SK-N-MC (cell line): ENCODE measurements at regions not wholly inside any gene's neighbourhood (a gene's known extent, or its start where the extent isn't known, plus 50 kb on each side); places are given as distances from the start of the nearest gene placed in this dataset.
"Not testable (repeated sequence)": the region's sequence is repeated elsewhere in the genome, so short reads cannot be mapped to it uniquely, and the experiment has no call there.

ENCODE experiments used
- DNase-seq: peaks from one replicate; pipeline ENCODE4 v3.0.0-alpha.2; 2011; ENCODE audit warnings: low read depth, low spot score
- H3K27ac ChIP-seq: fragments of 200-600 bp; sonication (generic); 2 replicates; pipeline ENCODE4 v1.5.1; 2016; ENCODE audit warnings: mixed run types
- H3K36me3 ChIP-seq: fragments of 200-600 bp; sonication (generic); 2 replicates; pipeline ENCODE4 v1.6.1; 2017; ENCODE audit warnings: antibody characterized with exemption, low read length, mixed read lengths; ENCODE audit not compliant: insufficient read depth
- H3K4me3 ChIP-seq: fragments of 200-600 bp; sonication (generic); 2 replicates; pipeline ENCODE4 v1.5.1; 2016
- H3K9ac ChIP-seq: fragments of 200-600 bp; sonication (generic); 2 replicates; pipeline ENCODE4 v1.8.0; 2017; ENCODE audit warnings: mixed run types, mixed read lengths; ENCODE audit not compliant: insufficient read length
- H3K9me3 ChIP-seq: fragments of 200-600 bp; sonication (generic); 2 replicates; pipeline ENCODE4 v1.6.1; 2017; ENCODE audit warnings: low read depth, mild to moderate bottlenecking, antibody characterized with exemption, low read length, moderate library complexity, mixed read lengths
- EZH2 ChIP-seq: fragments of 200-600 bp; sonication (generic); IDR thresholded peaks from one replicate; pipeline ENCODE4 v1.6.1; 2017; ENCODE audit warnings: antibody characterized with exemption
- FOXP2 ChIP-seq: optimal IDR thresholded peaks from 2 replicates; pipeline ENCODE3; 2011; ENCODE audit warnings: mild to moderate bottlenecking, moderate library complexity; ENCODE audit not compliant: insufficient read depth; ENCODE audit errors: extremely low read length, control extremely low read depth
- POLR2AphosphoS5 ChIP-seq: IDR thresholded peaks from 2 replicates; pipeline ENCODE4 v1.6.1; 2012; ENCODE audit warnings: mild to moderate bottlenecking, low read depth, low read length, borderline replicate concordance

DNA sequence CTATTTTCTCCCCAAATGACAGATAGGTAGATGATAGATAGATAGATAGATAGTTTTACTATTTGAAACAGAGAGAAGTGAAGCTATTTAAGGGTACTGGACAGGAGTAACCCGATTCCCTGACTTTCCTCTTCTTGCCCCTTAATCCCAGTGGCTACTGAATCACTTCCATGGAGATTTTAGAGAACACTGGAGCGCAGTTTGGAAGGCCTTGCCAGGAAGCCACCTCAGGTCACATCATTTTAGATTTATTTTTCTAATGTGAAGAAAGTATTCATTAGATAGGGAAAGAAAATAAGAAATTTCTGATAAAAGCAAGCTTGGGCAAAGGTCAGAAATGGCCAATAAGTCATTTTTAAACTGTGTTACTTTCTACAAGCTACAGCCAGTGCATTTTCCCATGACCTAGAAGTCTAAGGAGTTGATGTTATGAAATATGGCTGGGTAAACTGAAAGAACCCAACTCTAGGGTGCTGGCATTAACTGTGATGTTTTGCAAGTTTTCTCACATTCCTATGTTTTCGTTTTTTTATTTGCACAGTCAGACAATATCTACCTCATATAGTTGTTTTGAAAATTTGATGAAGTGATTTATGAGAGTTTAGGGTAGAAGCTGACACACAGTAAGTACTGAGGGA is 544.7 kb upstream of the PTGER4 start:
- TF ChIP-seq EZH2 (no peak), FOXP2 (no peak), POLR2AphosphoS5 (no peak)
- Histone ChIP-seq H3K9me3 (no peaks in the 10 kb centered on the region), H3K27ac (no peak overlapping the region), H3K4me3 (no peak overlapping the region), H3K36me3 (no peaks in the 10 kb centered on the region), H3K9ac (no peak overlapping the region)
- DNase-seq, result no peak

DNA sequence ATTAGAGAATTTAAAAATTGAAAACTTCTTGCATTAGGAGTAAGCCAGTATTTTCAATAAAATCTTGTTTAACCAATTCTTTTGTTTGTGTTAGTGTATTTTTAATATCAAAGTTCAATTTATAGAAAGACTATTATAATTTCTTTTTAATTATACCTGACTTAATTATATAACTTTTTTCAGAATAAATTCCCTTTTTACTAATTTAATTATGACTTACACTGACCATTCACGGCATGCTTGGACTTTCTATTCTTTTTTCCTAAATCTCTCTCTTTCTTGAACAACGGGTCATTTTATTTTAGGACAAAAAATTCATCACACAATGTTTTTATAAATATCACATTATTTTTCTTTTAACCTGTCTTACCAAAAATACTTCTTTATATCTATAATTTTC is 555.3 kb upstream of the PTGER4 start:
- Histone ChIP-seq H3K27ac (no peak overlapping the region), H3K36me3 (no peaks in the 10 kb centered on the region), H3K9ac (no peak overlapping the region), H3K9me3 (no peaks in the 10 kb centered on the region), H3K4me3 (no peak overlapping the region)
- no peak for DNase-seq
- TF ChIP-seq FOXP2 (no peak), EZH2 (no peak), POLR2AphosphoS5 (no peak)

DNA sequence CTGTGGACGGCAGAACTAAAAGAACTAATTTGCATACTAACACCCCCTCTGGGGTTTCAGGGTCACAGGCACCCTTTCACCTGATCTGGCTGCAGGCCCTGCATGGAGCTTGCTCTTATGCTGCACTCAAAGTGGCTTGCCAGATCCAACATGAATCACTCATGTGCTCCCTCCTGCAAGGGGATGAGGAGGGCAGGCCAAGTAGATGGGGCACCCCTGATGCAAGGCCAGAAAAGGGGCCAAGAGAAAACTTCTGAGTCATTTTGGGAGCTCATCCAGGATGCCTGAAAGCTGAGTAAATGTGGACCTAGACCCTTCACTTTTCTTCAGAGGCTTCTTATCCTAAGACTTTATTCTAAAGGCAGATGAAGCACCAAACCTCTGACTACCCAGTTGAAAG is 558.5 kb upstream of the PTGER4 start:
- H3K36me3 ChIP-seq, result no peaks in the 10 kb centered on the region
- H3K4me3 ChIP-seq, result no peak overlapping the region
- no peak for DNase-seq
- no peak overlapping the region for H3K9ac ChIP-seq
- TF ChIP-seq FOXP2, result no peak
- TF ChIP-seq POLR2AphosphoS5, result no peak
- TF ChIP-seq EZH2, result no peak
- no peaks in the 10 kb centered on the region for H3K9me3 ChIP-seq
- H3K27ac ChIP-seq, result no peak overlapping the region

DNA sequence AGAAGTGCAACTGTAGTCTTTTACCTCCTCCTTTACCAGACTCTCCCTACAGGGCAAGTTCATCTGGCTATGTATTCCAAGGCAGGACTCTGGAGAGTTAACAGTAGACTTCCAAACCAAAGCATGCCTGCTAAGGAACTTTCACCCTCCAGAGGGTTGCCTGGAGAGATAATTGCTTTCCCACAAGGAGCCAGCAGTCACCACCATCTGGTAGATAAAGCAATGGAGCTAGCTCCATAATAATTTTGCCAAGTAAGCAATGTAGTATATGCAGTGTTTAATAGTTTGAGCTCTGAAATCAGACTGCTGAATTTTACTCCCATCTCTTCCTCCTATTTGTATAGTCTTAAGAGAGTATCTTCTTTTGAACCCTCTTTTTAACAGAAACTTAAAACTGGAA is 566.8 kb upstream of the PTGER4 start:
- no peaks in the 10 kb centered on the region for H3K36me3 ChIP-seq
- H3K9ac ChIP-seq, result no peak overlapping the region
- H3K9me3 ChIP-seq, result no peaks in the 10 kb centered on the region
- no peak overlapping the region for H3K4me3 ChIP-seq
- DNase-seq, result no peak
- TF ChIP-seq FOXP2 (no peak), EZH2 (no peak), POLR2AphosphoS5 (no peak)
- H3K27ac ChIP-seq, result no peak overlapping the region

DNA sequence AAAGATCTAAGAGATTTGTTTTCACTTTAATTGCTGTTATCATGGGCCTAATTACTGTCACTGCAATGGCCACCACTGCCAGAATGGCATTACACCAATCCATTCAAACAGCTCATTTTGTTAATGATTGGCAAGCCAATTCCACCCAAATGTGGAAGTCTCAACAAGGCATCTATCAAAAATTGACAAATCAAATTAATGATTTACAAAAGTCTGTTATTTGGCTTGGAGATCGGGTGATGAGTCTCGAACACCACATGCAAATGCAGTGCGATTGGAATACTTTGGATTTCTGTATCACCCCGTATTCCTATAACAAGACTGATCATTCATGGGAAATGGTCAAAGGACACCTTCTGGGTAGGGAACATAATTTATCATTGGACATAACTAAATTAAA is 568.7 kb upstream of the PTGER4 start:
- not testable (repeated sequence) for DNase-seq, H3K27ac ChIP-seq, H3K9ac ChIP-seq, H3K9me3 ChIP-seq, H3K36me3 ChIP-seq, H3K4me3 ChIP-seq

DNA sequence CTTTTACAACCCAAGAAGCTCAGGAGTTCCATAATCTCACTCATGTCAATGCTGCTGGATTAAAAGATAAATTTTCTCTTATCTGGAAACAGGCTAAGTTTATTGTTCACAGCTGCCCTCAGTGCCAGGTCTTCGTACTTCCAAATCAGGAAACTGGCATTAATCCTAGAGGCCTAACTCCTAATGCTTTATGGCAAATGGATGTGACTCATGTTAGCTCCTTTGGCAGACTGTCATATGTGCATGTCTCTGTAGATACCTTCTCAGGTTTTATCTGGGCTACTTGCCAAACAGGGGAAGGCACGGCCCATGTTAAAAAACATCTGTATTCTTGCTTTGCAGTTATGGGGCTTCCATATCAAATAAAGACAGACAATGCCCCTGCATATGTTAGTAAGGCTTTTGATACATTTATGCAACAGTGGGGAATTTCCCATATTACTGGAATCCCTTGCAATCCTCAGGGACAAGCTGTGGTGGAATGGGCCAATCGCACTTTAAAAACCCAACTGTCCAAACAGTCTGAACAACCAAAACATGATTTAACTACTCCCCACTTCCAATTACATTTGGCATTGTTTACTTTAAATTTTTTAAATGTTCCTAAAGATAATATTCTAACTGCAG is 570.8 kb upstream of the PTGER4 start:
- not testable (repeated sequence) for H3K27ac ChIP-seq, H3K9ac ChIP-seq, H3K4me3 ChIP-seq, H3K36me3 ChIP-seq, DNase-seq, H3K9me3 ChIP-seq

DNA sequence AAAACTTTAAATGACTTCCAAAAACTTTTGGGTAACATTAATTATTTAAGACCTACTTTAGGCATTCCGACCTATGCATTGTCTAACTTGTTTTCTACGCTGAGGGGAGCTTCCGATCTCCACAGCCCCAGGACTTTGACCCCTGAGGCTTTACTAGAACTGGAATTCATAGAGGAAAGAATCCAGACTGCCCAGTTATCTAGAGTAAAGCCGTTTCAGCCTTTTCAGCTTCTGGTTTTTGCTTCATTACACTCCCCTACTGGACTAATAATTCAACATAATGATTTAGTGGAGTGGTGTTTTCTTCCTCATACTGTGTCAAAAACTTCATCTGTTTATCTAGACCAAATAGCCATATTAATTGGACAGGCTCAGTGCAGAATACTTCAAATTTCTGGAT is 571.9 kb upstream of the PTGER4 start:
- not testable (repeated sequence) for H3K4me3 ChIP-seq, H3K36me3 ChIP-seq, H3K27ac ChIP-seq, H3K9ac ChIP-seq, DNase-seq, H3K9me3 ChIP-seq

DNA sequence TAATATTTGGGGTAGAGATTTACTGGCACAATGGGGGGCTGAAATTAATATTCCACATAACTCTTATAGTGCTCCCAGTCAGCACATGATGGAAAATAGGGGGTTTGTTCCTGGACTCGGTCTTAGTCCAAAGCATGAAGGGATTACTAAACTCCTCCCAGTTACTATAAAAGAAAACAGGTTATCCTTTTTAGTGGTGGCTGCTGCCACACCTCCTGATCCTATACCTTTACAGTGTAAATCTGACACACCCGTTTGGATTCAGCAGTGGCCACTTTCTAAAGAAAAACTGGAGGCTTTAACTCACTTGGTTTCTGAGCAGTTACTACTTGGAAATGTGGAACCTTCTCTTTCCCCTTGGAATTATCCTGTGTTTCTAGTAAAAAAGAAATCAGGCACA is 572.9 kb upstream of the PTGER4 start:
- Histone ChIP-seq H3K27ac (no peak overlapping the region), H3K9me3 (no peaks in the 10 kb centered on the region), H3K9ac (no peak overlapping the region), H3K36me3 (no peaks in the 10 kb centered on the region), H3K4me3 (no peak overlapping the region)
- DNase-seq, result no peak
- TF ChIP-seq FOXP2 (no peak), EZH2 (no peak), POLR2AphosphoS5 (no peak)

DNA sequence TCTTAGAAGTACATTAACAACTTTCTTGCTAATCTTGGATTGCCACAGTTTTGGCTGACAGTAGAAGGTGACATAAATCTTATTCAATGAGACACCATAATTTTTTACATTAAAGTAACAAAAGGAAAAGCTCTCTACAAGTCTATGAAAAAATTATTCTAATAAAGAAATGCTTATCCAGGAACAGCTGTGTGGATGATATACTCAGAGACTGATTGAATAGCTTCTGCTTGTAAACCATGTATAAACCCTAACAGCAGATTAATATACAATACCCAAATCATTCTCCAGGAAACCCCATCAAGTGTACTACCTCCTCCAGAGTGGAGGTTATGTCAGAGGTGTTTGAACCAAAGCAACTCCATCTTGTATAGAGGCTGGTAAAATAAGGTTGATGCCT is 581.4 kb upstream of the PTGER4 start:
- Histone ChIP-seq H3K27ac (no peak overlapping the region), H3K36me3 (no peaks in the 10 kb centered on the region), H3K9me3 (no peaks in the 10 kb centered on the region), H3K9ac (no peak overlapping the region), H3K4me3 (no peak overlapping the region)
- no peak for TF ChIP-seq EZH2
- DNase-seq, result no peak

DNA sequence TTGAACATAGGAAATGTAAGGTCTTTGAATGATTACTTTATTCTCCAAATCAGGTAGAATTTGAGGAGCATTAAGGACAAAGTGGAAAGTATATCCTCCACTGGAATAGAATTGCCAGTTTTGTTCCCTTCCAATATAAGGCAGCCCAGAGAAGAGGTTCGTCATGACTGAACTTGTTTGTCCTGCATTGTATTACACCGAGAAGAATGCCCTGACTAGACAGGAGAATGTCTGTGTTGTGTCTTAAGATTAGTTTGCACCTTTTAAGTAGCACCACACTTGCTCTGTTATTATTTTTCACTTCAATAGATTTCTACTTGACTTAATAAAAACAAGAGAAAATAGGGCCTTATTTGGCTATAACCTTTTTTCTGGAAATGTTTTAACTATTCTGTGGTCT is 586.2 kb upstream of the PTGER4 start:
- Histone ChIP-seq H3K9ac (no peak overlapping the region), H3K4me3 (no peak overlapping the region), H3K36me3 (no peaks in the 10 kb centered on the region), H3K9me3 (peaks cover 3% of the 10 kb centered on the region; the same call in 1 of the 2 replicates), H3K27ac (no peak overlapping the region)
- TF ChIP-seq EZH2 (no peak), FOXP2 (no peak), POLR2AphosphoS5 (no peak)
- DNase-seq, result no peak
